Fibroblast of the aortic adventitia (primary cell): ENCODE measurements at regions not wholly inside any gene's neighbourhood (a gene's known extent, or its start where the extent isn't known, plus 50 kb on each side); places are given as distances from the start of the nearest gene placed in this dataset.
A peak's percentile ranks its signal among the peaks of the same experiment; 100 is the strongest.

Experiments used
- DNase-seq: peaks from one replicate; pipeline ENCODE4 v3.0.0-alpha.2; 2010; ENCODE audit warnings: low read depth
- H3K4me3 ChIP-seq: 2 replicates; pipeline ENCODE4 v1.5.1; 2011; ENCODE audit warnings: low read depth, mild to moderate bottlenecking, control low read depth, low read length, moderate library complexity
- TF ChIP-seq, protein P1 (sequence below): IDR thresholded peaks from 2 replicates; pipeline ENCODE4 v1.5.1; 2011; ENCODE audit warnings: mild to moderate bottlenecking, low read length, control low read depth, inconsistent platforms; ENCODE audit not compliant: insufficient read depth

- DNase-seq = no peak
- TF ChIP-seq, protein P1, sequence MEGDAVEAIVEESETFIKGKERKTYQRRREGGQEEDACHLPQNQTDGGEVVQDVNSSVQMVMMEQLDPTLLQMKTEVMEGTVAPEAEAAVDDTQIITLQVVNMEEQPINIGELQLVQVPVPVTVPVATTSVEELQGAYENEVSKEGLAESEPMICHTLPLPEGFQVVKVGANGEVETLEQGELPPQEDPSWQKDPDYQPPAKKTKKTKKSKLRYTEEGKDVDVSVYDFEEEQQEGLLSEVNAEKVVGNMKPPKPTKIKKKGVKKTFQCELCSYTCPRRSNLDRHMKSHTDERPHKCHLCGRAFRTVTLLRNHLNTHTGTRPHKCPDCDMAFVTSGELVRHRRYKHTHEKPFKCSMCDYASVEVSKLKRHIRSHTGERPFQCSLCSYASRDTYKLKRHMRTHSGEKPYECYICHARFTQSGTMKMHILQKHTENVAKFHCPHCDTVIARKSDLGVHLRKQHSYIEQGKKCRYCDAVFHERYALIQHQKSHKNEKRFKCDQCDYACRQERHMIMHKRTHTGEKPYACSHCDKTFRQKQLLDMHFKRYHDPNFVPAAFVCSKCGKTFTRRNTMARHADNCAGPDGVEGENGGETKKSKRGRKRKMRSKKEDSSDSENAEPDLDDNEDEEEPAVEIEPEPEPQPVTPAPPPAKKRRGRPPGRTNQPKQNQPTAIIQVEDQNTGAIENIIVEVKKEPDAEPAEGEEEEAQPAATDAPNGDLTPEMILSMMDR = no peak
- H3K4me3 ChIP-seq = no peak overlapping the region
Observed at GRCh38 chr5:61270510-61271165, 61.4 kb upstream of the ZSWIM6 start.

- TF ChIP-seq, protein P1 = no peak
- DNase-seq = no peak
- no peak overlapping the region for H3K4me3 ChIP-seq
Observed at GRCh38 chr5:61272688-61273087, 59.4 kb upstream of the ZSWIM6 start.

DNA sequence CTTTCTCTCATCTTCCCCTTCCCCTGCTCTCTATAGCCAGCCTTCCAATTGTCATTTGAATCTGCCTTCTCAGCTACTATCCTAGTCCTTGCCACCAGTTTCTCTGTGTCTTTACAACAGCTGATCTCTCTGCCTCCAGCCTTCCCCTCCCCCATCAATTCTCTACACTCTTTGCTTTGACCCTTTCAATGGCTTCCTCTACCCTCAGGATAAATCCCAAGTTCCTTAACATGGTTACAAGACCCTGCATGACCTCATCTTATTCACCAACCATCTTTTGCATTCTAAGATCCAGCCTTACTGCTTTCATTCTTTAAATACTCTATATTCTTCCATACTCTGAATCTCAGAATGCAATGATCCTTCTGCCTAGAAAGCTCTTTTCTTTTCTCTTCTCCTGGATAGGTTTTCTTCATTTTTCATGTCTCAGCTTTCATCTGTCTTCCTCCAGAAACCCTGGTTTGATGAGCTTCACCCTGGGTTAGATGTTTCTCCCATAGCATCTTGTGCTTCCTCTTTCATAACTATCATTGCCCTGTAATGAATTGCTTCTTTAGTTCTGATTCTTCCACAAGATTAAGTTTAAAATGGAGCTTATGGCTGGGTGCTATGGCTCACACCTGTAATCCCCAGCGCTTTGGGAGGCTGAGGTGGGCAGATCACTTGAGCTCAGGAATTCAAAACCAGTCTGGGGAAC lies 58.6 kb upstream of the ZSWIM6 start:
- TF ChIP-seq, protein P1 = no peak
- H3K4me3 ChIP-seq = no peak overlapping the region
- DNase-seq = no peak

DNA sequence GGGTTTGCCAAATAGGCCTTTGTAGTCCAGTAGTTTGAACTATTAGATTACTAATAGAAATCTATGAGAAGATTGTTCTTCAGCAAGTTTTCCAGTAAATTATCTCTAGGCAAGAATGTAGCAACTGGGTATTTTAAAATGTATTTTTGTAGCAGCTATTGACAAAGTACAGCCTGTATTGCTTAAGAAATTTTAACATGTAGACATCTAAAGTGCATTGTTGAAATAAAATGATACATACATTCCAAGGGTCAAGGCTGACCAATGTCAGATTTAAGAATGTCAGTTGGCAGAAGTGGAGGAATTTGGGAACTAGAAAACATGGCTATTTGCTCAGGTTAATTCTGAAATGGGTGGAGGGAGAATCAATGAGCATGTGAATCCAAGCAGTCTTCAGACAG lies 57.5 kb upstream of the ZSWIM6 start:
- TF ChIP-seq, protein P1 = no peak
- H3K4me3 ChIP-seq = no peak overlapping the region
- peak; percentile 88 for DNase-seq

DNA sequence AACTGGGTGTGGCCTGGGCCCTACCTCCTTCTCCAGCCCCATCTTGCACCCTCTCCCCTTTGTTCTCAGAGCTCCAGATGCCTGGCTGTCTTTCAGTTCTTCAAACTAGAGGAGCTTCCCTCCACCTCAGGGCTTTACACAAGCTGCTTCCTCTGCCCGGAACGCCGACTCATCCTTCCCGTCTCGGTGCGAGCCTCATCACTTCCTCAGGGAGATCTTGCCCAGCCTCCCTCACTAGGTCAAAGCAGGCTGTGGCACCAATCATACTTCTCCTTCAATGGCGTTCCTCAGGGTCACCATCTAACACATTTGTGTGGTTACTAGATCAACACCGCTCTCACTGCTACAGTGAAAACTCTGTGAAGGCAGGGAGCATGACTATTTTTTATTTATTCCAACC lies 56.2 kb upstream of the ZSWIM6 start:
- TF ChIP-seq, protein P1 = no peak
- H3K4me3 ChIP-seq = no peak overlapping the region
- DNase-seq = peak; percentile 73

GRCh38 chr5:61277190-61277589 lies 54.9 kb upstream of the ZSWIM6 start:
- TF ChIP-seq, protein P1 = peak; percentile 42
- DNase-seq = peak; percentile 72
- H3K4me3 ChIP-seq = peak overlapping the region; percentile 8
